ENCODE measurements at regions not wholly inside any gene's neighbourhood (a gene's known extent, or its start where the extent isn't known, plus 50 kb on each side); places are given as distances from the start of the nearest gene placed in this dataset.

- Mint-ChIP-seq H3K36me3 (peaks cover 10% of the 10 kb centered on the region), H3K9me3 (peaks cover 26% of the 10 kb centered on the region), H3K4me1 (no peaks in the 10 kb centered on the region), H3K27ac (no peak overlapping the region), H3K27me3 (ENCODE audit: low read depth) (no peaks in the 10 kb centered on the region; the same call in 1 of the 2 replicates), H3K4me3 (no peak overlapping the region)
- DNase-seq (ENCODE audit: low spot score) (no peak), ATAC-seq (no peak)
- TF ChIP-seq ZNF219 (CRISPR knock-in tag; IDR thresholded peaks at IDR 0.05; ENCODE audit: borderline replicate concordance): no peak
- POLR2A ChIA-PET: no interaction called here
- CTCF ChIA-PET: no interaction called here
Measured at GRCh38 chr14:98594156-98594555, 677.8 kb downstream of the BCL11B start.

GRCh38 chr14:98598576-98598975, 673.4 kb downstream of the BCL11B start:
- H3K27me3 Mint-ChIP-seq (ENCODE audit: low read depth): no peaks in the 10 kb centered on the region; the same call in 1 of the 2 replicates
- no peak for ATAC-seq
- ChIA-PET POLR2A (no interaction called here), CTCF (no interaction called here)
- H3K9me3 Mint-ChIP-seq: peaks cover 24% of the 10 kb centered on the region
- TF ChIP-seq EMX1 (CRISPR knock-in tag; IDR thresholded peaks at IDR 0.05): no peak
- TF ChIP-seq MYBL2 (CRISPR knock-in tag; IDR thresholded peaks at IDR 0.05): no peak
- TF ChIP-seq E2F4 (CRISPR knock-in tag; IDR thresholded peaks at IDR 0.05; ENCODE audit: borderline replicate concordance, low read depth): no peak
- TF ChIP-seq ELF4 (CRISPR knock-in tag; IDR thresholded peaks at IDR 0.05; ENCODE audit: low read depth): no peak
- TF ChIP-seq SOX15 (CRISPR knock-in tag; IDR thresholded peaks at IDR 0.05): no peak
- DNase-seq (ENCODE audit: low spot score): no peak
- H3K27ac Mint-ChIP-seq: no peak overlapping the region
- peaks cover 10% of the 10 kb centered on the region for H3K36me3 Mint-ChIP-seq
- H3K4me1 Mint-ChIP-seq: no peaks in the 10 kb centered on the region
- H3K4me3 Mint-ChIP-seq: no peak overlapping the region

- peaks cover 24% of the 10 kb centered on the region for H3K9me3 Mint-ChIP-seq
- H3K4me3 Mint-ChIP-seq: no peak overlapping the region
- no peaks in the 10 kb centered on the region for H3K4me1 Mint-ChIP-seq
- no peaks in the 10 kb centered on the region; the same call in 1 of the 2 replicates for H3K27me3 Mint-ChIP-seq (ENCODE audit: low read depth)
- no peak for ATAC-seq
- TF ChIP-seq AFF4 (CRISPR knock-in tag; IDR thresholded peaks at IDR 0.05; ENCODE audit: borderline replicate concordance) (no peak), GRHL2 (CRISPR knock-in tag; IDR thresholded peaks at IDR 0.05; ENCODE audit: insufficient replicate concordance, severe bottlenecking) (no peak), FOXP4 (CRISPR knock-in tag; IDR thresholded peaks at IDR 0.05) (no peak), STAT6 (CRISPR knock-in tag; conservative IDR thresholded peaks at IDR 0.05; ENCODE audit: low read depth) (no peak), NR2C2 (CRISPR knock-in tag; IDR thresholded peaks at IDR 0.05) (no peak)
- CTCF ChIA-PET: no interaction called here
- DNase-seq (ENCODE audit: low spot score): no peak
- no peak overlapping the region for H3K27ac Mint-ChIP-seq
- H3K36me3 Mint-ChIP-seq: peaks cover 10% of the 10 kb centered on the region
- POLR2A ChIA-PET: no interaction called here
Measured at GRCh38 chr14:98599082-98599481, 672.9 kb downstream of the BCL11B start.

Data from WTC11 (cell line).